ENCODE measurements at regions not wholly inside any gene's neighbourhood (a gene's known extent, or its start where the extent isn't known, plus 50 kb on each side); places are given as distances from the start of the nearest gene placed in this dataset.

DNA sequence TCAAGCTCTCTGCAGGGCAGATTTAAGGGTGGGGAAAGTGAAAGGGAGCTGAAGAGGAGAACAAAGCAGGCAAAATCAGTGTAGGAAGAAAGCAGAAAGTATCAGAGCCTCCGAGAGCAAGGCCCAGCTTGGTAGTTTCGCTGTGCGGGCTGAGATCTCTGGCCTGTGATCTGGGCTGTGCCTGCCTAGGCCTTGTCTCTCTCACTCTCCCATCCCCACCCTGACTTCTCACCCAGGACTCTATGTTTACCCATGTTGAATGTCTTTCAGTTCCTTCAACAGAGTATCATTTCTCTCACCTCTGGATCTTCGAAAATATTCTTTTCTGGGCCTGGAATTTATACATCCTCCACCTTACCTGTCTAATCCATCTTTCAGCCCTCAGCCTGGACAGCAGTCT is 391.3 kb downstream of the FOXO1 start:
- no peak for TF ChIP-seq ZSCAN29 (IDR thresholded peaks at IDR 0.05)
- TF ChIP-seq, protein P1, sequence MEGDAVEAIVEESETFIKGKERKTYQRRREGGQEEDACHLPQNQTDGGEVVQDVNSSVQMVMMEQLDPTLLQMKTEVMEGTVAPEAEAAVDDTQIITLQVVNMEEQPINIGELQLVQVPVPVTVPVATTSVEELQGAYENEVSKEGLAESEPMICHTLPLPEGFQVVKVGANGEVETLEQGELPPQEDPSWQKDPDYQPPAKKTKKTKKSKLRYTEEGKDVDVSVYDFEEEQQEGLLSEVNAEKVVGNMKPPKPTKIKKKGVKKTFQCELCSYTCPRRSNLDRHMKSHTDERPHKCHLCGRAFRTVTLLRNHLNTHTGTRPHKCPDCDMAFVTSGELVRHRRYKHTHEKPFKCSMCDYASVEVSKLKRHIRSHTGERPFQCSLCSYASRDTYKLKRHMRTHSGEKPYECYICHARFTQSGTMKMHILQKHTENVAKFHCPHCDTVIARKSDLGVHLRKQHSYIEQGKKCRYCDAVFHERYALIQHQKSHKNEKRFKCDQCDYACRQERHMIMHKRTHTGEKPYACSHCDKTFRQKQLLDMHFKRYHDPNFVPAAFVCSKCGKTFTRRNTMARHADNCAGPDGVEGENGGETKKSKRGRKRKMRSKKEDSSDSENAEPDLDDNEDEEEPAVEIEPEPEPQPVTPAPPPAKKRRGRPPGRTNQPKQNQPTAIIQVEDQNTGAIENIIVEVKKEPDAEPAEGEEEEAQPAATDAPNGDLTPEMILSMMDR (IDR thresholded peaks at IDR 0.05 in 2 of 3, conservative IDR thresholded peaks at IDR 0.05 in 1 of 3; ENCODE audit: control insufficient read depth in 2 of 3, extremely low read depth in 1 of 3, insufficient read depth in 1 of 3, low read depth in 3 of 3, low read length in 3 of 3) = no peak
